Astrocyte of the spinal cord (primary cell): ENCODE measurements at regions not wholly inside any gene's neighbourhood (a gene's known extent, or its start where the extent isn't known, plus 50 kb on each side); places are given as distances from the start of the nearest gene placed in this dataset.

Experiments used
- DNase-seq: peaks from one replicate; pipeline ENCODE4 v3.0.0; 2011; ENCODE audit warnings: low read depth, low spot score
- H3K4me3 ChIP-seq: 2 replicates; pipeline ENCODE4 v1.5.1; 2011; ENCODE audit warnings: low read depth, mild to moderate bottlenecking, low read length, moderate library complexity
- in situ Hi-C: cut with HindIII; loops from 2 replicates; pipeline ENCODE4 v1.10.0; 2017; ENCODE audit warnings: low sequenced_read_pairs
- TF ChIP-seq, protein P1 (sequence below): IDR thresholded peaks from 2 replicates; pipeline ENCODE4 v1.5.1; 2012; ENCODE audit warnings: low read depth, mild to moderate bottlenecking, low read length, inconsistent platforms

DNA sequence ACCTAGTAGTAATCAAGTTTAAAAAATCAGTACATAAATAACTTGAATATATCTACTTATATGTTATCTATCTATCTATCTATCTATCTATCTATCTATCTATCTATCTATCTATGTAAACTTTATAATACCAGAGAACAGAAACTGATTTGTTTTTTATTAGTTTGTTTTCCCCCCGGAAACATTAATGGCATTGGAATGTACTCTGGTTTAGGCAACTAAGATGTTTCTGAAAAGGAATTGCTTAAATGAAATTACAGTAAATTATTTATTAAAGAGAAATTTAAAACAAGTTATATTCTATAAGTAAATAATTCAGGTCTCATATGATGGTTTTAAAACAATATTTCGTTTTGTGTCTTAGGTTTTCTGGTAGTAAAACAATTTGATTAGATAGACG lies 681.0 kb upstream of the ADAMTS5 start:
- DNase-seq = peak; percentile 12
- no peak overlapping the region for H3K4me3 ChIP-seq
- in situ Hi-C loops = no loop called here
- TF ChIP-seq, protein P1, sequence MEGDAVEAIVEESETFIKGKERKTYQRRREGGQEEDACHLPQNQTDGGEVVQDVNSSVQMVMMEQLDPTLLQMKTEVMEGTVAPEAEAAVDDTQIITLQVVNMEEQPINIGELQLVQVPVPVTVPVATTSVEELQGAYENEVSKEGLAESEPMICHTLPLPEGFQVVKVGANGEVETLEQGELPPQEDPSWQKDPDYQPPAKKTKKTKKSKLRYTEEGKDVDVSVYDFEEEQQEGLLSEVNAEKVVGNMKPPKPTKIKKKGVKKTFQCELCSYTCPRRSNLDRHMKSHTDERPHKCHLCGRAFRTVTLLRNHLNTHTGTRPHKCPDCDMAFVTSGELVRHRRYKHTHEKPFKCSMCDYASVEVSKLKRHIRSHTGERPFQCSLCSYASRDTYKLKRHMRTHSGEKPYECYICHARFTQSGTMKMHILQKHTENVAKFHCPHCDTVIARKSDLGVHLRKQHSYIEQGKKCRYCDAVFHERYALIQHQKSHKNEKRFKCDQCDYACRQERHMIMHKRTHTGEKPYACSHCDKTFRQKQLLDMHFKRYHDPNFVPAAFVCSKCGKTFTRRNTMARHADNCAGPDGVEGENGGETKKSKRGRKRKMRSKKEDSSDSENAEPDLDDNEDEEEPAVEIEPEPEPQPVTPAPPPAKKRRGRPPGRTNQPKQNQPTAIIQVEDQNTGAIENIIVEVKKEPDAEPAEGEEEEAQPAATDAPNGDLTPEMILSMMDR = no peak

DNA sequence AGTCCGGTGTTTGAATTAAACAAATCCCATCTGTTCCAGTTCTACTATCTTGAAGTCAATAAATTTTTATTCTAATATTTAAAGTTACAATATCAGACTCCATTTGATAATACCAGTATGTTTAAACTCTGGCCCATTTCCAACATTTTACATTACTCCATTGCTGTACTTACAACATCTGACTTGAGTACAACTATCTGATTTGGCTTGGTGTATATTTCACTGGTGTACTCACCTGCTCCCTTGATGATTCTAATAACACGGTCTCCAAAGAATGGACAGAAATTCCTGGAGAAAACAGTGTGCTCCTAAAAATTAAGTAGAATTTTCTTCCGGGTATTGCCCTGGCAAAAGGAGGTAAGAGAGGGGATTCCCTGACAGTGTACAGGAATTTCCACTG lies 680.5 kb upstream of the ADAMTS5 start:
- no peak overlapping the region for H3K4me3 ChIP-seq
- TF ChIP-seq, protein P1 = no peak
- in situ Hi-C loops = no loop called here
- peak; percentile 9 for DNase-seq

DNA sequence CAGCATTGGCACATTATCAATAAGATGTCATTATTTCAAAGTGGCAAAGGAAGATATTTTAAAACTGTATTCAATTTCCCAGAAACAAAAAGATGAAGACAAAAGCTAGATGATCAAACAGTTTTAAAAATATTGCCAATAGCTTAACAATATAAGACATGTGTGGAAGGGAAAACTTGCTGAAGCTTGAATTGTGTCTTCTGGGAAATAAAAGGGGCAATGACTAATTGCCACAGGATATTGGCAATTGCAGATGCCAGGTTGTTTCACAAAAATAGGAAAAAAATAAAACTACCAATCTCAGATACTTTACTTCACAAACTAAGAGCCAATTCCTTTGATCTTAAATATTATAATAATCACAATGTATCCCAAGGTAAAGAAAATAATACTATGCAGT lies 679.8 kb upstream of the ADAMTS5 start:
- no peak for DNase-seq
- TF ChIP-seq, protein P1 = no peak
- no peak overlapping the region for H3K4me3 ChIP-seq
- in situ Hi-C loops = no loop called here

DNA sequence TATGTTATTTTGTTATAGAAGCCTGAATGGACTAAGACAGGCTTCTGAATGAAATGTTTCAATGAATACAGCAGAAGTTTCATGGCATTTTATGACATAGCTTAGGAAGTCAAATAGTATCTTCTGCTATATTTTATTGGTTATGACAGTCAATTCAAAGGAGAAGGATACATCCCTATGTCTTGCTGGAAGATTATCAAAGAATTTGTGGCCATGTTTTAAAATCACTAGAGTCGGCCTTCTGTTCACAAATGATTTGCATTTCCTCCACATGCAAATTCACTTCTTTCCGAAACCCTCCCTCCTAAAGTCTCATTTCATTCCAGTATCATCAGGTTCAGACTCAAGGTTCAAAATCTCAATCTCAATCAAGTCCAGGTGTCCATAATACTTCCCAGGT lies 679.2 kb upstream of the ADAMTS5 start:
- in situ Hi-C loops = no loop called here
- DNase-seq = no peak
- TF ChIP-seq, protein P1 = no peak
- H3K4me3 ChIP-seq = no peak overlapping the region

DNA sequence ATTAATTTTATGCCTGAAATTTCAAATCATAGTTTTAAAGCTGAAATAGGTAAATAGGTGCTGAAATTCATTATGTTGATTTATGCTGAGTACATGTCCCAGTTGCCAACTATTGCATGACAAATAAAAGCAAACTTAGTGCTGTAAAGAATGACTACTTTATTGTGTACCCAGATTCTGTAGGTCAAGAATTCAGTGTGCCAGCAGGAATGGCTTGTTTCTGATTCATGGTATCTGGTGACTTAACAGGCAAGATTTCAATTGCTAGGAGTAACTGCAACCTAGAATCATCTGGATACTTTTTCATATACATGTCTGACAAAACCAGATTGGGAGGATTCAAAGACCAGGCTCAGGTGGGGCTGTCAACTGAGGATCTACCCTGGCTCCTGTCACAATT lies 678.4 kb upstream of the ADAMTS5 start:
- in situ Hi-C loops = no loop called here
- DNase-seq = peak; percentile 24
- TF ChIP-seq, protein P1 = no peak
- H3K4me3 ChIP-seq = no peak overlapping the region

DNA sequence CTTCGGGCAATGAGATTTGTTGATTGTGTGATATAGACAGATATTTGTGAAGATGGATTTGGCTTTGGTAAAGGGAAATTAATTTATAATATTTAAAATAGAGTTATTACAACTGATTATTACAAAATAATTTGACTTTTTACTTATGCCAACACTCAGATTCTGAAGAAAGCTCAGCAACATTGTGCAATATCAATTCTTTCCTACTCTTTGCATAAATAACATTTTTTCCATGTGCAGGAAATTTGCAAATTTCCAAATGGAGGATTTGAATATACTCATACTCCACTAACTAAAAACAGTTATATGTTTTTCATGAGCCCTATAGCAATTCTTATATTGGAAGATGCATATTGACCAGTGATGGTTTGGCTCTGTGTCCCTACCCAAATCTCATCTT lies 676.4 kb upstream of the ADAMTS5 start:
- DNase-seq = no peak
- TF ChIP-seq, protein P1 = no peak
- H3K4me3 ChIP-seq = no peak overlapping the region
- in situ Hi-C loops = no loop called here

DNA sequence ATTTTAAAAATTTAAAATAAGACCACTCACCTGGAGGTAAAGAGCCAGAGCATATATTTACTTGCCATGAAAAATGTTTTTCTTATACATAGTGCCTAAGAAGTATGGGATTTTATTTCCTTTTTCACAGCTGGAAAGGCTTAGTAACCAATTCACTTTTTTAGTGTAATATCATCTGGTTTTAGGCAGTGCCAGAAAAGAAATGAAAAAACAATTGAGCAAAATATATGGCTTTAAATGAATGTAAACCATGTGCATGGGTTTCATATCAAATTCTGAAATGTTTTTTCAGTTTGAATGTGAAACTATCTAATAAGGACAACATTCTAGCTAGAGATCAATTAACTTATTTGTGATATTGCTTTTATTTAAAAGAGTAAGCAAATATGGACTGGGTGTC lies 672.4 kb upstream of the ADAMTS5 start:
- TF ChIP-seq, protein P1 = no peak
- in situ Hi-C loops = no loop called here
- no peak overlapping the region for H3K4me3 ChIP-seq
- no peak for DNase-seq
